ENCODE measurements at regions not wholly inside any gene's neighbourhood (a gene's known extent, or its start where the extent isn't known, plus 50 kb on each side); places are given as distances from the start of the nearest gene placed in this dataset.

DNA sequence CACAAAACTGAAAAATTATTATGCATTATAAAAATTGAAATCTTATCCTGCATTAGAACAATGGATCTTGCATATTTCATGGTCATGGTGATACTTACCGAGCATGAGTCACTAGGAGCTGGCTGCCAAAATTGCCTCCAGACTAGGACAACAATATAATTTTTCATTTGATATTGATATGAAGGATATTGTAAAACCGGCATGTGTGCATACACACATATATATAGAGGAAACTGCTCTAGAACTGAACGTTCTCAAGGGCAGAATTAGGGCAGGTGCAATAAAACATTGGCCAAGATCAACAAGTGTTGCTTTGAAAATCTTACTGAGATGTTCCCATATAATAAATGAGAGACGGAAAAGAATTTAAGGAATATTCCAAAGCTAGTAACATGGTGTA lies 319.4 kb upstream of the POU1F1 start (continued):
- TF ChIP-seq CREB1 (CRISPR knock-in tag; IDR thresholded peaks at IDR 0.05) (no peak), ZNF263 (CRISPR knock-in tag; IDR thresholded peaks at IDR 0.05; ENCODE audit: low read depth) (no peak), FOXJ3 (CRISPR knock-in tag; IDR thresholded peaks at IDR 0.05; ENCODE audit: borderline replicate concordance) (no peak), MXD4 (CRISPR knock-in tag; IDR thresholded peaks at IDR 0.05; ENCODE audit: borderline replicate concordance) (no peak), EMX1 (CRISPR knock-in tag; IDR thresholded peaks at IDR 0.05) (no peak), ZNF416 (CRISPR knock-in tag; IDR thresholded peaks at IDR 0.05) (no peak), GABPB1 (CRISPR knock-in tag; IDR thresholded peaks at IDR 0.05) (no peak)
- TF ChIP-seq, protein P1, sequence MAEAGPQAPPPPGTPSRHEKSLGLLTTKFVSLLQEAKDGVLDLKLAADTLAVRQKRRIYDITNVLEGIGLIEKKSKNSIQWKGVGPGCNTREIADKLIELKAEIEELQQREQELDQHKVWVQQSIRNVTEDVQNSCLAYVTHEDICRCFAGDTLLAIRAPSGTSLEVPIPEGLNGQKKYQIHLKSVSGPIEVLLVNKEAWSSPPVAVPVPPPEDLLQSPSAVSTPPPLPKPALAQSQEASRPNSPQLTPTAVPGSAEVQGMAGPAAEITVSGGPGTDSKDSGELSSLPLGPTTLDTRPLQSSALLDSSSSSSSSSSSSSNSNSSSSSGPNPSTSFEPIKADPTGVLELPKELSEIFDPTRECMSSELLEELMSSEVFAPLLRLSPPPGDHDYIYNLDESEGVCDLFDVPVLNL (CRISPR knock-in tag; IDR thresholded peaks at IDR 0.05; ENCODE audit: borderline replicate concordance, low read depth) = no peak
- TF ChIP-seq, protein P2, sequence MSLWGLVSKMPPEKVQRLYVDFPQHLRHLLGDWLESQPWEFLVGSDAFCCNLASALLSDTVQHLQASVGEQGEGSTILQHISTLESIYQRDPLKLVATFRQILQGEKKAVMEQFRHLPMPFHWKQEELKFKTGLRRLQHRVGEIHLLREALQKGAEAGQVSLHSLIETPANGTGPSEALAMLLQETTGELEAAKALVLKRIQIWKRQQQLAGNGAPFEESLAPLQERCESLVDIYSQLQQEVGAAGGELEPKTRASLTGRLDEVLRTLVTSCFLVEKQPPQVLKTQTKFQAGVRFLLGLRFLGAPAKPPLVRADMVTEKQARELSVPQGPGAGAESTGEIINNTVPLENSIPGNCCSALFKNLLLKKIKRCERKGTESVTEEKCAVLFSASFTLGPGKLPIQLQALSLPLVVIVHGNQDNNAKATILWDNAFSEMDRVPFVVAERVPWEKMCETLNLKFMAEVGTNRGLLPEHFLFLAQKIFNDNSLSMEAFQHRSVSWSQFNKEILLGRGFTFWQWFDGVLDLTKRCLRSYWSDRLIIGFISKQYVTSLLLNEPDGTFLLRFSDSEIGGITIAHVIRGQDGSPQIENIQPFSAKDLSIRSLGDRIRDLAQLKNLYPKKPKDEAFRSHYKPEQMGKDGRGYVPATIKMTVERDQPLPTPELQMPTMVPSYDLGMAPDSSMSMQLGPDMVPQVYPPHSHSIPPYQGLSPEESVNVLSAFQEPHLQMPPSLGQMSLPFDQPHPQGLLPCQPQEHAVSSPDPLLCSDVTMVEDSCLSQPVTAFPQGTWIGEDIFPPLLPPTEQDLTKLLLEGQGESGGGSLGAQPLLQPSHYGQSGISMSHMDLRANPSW (CRISPR knock-in tag; conservative IDR thresholded peaks at IDR 0.05; ENCODE audit: low read depth) = no peak
- TF ChIP-seq, protein P3, sequence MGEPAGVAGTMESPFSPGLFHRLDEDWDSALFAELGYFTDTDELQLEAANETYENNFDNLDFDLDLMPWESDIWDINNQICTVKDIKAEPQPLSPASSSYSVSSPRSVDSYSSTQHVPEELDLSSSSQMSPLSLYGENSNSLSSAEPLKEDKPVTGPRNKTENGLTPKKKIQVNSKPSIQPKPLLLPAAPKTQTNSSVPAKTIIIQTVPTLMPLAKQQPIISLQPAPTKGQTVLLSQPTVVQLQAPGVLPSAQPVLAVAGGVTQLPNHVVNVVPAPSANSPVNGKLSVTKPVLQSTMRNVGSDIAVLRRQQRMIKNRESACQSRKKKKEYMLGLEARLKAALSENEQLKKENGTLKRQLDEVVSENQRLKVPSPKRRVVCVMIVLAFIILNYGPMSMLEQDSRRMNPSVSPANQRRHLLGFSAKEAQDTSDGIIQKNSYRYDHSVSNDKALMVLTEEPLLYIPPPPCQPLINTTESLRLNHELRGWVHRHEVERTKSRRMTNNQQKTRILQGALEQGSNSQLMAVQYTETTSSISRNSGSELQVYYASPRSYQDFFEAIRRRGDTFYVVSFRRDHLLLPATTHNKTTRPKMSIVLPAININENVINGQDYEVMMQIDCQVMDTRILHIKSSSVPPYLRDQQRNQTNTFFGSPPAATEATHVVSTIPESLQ (CRISPR knock-in tag; IDR thresholded peaks at IDR 0.05) = no peak
- TF ChIP-seq, protein P4, sequence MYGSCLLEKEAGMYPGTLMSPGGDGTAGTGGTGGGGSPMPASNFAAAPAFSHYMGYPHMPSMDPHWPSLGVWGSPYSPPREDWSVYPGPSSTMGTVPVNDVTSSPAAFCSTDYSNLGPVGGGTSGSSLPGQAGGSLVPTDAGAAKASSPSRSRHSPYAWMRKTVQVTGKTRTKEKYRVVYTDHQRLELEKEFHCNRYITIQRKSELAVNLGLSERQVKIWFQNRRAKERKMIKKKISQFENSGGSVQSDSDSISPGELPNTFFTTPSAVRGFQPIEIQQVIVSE (CRISPR knock-in tag; IDR thresholded peaks at IDR 0.05; ENCODE audit: borderline replicate concordance) = no peak

DNA sequence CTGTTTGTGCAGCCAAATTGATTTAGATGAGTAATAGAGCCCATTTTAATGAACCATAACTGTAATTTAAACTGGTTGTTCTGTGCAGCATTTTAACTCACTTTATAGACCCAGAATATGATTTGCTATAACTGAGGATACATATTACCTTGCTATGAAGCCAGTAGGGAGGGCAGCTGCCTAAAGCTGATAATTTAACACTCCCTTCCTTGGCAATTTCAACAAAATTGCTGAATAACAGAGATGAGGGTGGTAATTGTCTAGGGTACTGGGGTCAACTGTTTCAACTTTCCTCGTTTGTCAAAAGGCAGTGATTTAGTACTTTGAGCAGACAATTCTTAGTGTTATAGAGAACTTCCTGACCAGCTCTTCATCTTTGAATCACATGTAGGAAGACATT lies 304.9 kb upstream of the POU1F1 start:
- no peaks in the 10 kb centered on the region for H3K36me3 Mint-ChIP-seq
- ATAC-seq (no peak), DNase-seq (ENCODE audit: low spot score) (no peak)
- no peak overlapping the region for H3K4me3 Mint-ChIP-seq
- TF ChIP-seq, protein P5, sequence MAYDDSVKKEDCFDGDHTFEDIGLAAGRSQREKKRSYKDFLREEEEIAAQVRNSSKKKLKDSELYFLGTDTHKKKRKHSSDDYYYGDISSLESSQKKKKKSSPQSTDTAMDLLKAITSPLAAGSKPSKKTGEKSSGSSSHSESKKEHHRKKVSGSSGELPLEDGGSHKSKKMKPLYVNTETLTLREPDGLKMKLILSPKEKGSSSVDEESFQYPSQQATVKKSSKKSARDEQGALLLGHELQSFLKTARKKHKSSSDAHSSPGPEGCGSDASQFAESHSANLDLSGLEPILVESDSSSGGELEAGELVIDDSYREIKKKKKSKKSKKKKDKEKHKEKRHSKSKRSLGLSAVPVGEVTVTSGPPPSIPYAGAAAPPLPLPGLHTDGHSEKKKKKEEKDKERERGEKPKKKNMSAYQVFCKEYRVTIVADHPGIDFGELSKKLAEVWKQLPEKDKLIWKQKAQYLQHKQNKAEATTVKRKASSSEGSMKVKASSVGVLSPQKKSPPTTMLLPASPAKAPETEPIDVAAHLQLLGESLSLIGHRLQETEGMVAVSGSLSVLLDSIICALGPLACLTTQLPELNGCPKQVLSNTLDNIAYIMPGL (CRISPR knock-in tag; IDR thresholded peaks at IDR 0.05) = no peak
- TF ChIP-seq, protein P6, sequence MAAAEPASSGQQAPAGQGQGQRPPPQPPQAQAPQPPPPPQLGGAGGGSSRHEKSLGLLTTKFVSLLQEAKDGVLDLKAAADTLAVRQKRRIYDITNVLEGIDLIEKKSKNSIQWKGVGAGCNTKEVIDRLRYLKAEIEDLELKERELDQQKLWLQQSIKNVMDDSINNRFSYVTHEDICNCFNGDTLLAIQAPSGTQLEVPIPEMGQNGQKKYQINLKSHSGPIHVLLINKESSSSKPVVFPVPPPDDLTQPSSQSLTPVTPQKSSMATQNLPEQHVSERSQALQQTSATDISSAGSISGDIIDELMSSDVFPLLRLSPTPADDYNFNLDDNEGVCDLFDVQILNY (CRISPR knock-in tag; IDR thresholded peaks at IDR 0.05) = no peak
- TF ChIP-seq TP53 (CRISPR knock-in tag; IDR thresholded peaks at IDR 0.05) (no peak), RELA (CRISPR knock-in tag; IDR thresholded peaks at IDR 0.05; ENCODE audit: borderline replicate concordance) (no peak), FOXP1 (CRISPR knock-in tag; IDR thresholded peaks at IDR 0.05; ENCODE audit: borderline replicate concordance) (no peak), ZNF317 (CRISPR knock-in tag; IDR thresholded peaks at IDR 0.05; ENCODE audit: borderline replicate concordance, low read depth) (no peak), SP1 (CRISPR knock-in tag; conservative IDR thresholded peaks at IDR 0.05) (no peak), ZNF396 (CRISPR knock-in tag; IDR thresholded peaks at IDR 0.05; ENCODE audit: borderline replicate concordance) (no peak)
- TF ChIP-seq, protein P7, sequence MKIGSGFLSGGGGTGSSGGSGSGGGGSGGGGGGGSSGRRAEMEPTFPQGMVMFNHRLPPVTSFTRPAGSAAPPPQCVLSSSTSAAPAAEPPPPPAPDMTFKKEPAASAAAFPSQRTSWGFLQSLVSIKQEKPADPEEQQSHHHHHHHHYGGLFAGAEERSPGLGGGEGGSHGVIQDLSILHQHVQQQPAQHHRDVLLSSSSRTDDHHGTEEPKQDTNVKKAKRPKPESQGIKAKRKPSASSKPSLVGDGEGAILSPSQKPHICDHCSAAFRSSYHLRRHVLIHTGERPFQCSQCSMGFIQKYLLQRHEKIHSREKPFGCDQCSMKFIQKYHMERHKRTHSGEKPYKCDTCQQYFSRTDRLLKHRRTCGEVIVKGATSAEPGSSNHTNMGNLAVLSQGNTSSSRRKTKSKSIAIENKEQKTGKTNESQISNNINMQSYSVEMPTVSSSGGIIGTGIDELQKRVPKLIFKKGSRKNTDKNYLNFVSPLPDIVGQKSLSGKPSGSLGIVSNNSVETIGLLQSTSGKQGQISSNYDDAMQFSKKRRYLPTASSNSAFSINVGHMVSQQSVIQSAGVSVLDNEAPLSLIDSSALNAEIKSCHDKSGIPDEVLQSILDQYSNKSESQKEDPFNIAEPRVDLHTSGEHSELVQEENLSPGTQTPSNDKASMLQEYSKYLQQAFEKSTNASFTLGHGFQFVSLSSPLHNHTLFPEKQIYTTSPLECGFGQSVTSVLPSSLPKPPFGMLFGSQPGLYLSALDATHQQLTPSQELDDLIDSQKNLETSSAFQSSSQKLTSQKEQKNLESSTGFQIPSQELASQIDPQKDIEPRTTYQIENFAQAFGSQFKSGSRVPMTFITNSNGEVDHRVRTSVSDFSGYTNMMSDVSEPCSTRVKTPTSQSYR (CRISPR knock-in tag; IDR thresholded peaks at IDR 0.05) = no peak
- no peaks in the 10 kb centered on the region for H3K4me1 Mint-ChIP-seq
- H3K9me3 Mint-ChIP-seq = peaks cover 5% of the 10 kb centered on the region; the same call in 1 of the 2 replicates
- no peaks in the 10 kb centered on the region for H3K27me3 Mint-ChIP-seq (ENCODE audit: low read depth)
- H3K27ac Mint-ChIP-seq = no peak overlapping the region
- ChIA-PET CTCF (no interaction called here), POLR2A (no interaction called here)
